Breast epithelium (tissue), 3 donors: ENCODE measurements at regions not wholly inside any gene's neighbourhood (a gene's known extent, or its start where the extent isn't known, plus 50 kb on each side); places are given as distances from the start of the nearest gene placed in this dataset.

Experiments used
- CTCF ChIP-seq, 3 donors: fragments of 450-650 bp; IDR thresholded peaks; one replicate each; pipeline ENCODE4 v1.5.1; 2016 to 2017; ENCODE audit warnings: antibody characterized with exemption in 3 of 3, mild to moderate bottlenecking in 3 of 3, moderate library complexity in 3 of 3
- POLR2A ChIP-seq: fragments of 450-650 bp; IDR thresholded peaks from one replicate; pipeline ENCODE4 v1.6.1; 2016; ENCODE audit warnings: antibody characterized with exemption, mild to moderate bottlenecking, moderate library complexity
- POLR2AphosphoS5 ChIP-seq, 3 donors: sonication (generic); formaldehyde crosslinking; IDR thresholded peaks; one replicate each; pipeline ENCODE4 v1.6.1; 2017; ENCODE audit warnings: antibody characterized with exemption in 3 of 3

GRCh38 chr15:39014682-39015081 lies 450.1 kb upstream of the RASGRP1 start:
- TF ChIP-seq CTCF (IDR thresholded peaks at IDR 0.05), result no peak
- no peak for TF ChIP-seq POLR2A
- no peak for TF ChIP-seq POLR2AphosphoS5 (IDR thresholded peaks at IDR 0.05)
